Upper lobe of left lung (tissue), 4 donors: ENCODE measurements at regions not wholly inside any gene's neighbourhood (a gene's known extent, or its start where the extent isn't known, plus 50 kb on each side); places are given as distances from the start of the nearest gene placed in this dataset.

Experiments
- CTCF ChIP-seq, 6 experiments: fragments of 450-650 bp in 4 of 6; fragments of 200-600 bp in 2 of 6; sonication (generic) in 2 of 6; IDR thresholded peaks; one replicate each; pipeline ENCODE4 v1.5.1; 2016 to 2019; ENCODE audit warnings: antibody characterized with exemption in 6 of 6
- EP300 ChIP-seq, 4 donors: sonication (generic); formaldehyde crosslinking; IDR thresholded peaks; one replicate each; pipeline ENCODE4 v1.5.1; 2017; ENCODE audit warnings: antibody characterized with exemption in 4 of 4, control low read depth in 2 of 4
- POLR2A ChIP-seq, 4 donors: fragments of 450-650 bp; IDR thresholded peaks; one replicate each; pipeline ENCODE4 v1.5.1; 2016 to 2017; ENCODE audit warnings: antibody characterized with exemption in 4 of 4, mild to moderate bottlenecking in 2 of 4
- POLR2AphosphoS5 ChIP-seq, 2 donors: sonication (generic); formaldehyde crosslinking; IDR thresholded peaks; one replicate each; pipeline ENCODE4 v1.5.1; 2017; ENCODE audit warnings: antibody characterized with exemption in 2 of 2

DNA sequence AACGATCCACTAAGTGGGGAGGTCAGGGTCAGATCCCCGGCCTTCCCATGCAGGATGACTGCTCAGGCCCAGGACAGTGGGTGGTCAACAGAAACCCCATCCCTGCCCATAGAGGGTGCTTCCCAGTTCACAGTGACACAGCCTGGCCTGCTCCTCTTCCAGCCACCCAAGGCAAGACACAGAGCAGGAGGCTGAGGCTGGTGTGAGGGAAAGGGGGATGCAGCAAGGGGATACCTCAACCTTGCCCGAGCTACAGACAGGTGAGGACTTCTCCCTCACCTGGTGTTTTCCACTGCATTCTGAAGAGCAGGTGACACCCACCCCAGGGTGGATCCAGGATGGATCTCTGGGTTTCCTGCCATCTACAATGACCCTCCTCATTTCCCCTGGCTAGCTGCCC, 106.7 kb downstream of the KIF26A start:
- TF ChIP-seq CTCF (IDR thresholded peaks at IDR 0.05): no peak
- no peak for TF ChIP-seq POLR2A (IDR thresholded peaks at IDR 0.05)
- no peak for TF ChIP-seq POLR2AphosphoS5 (IDR thresholded peaks at IDR 0.05)
- no peak for TF ChIP-seq EP300 (IDR thresholded peaks at IDR 0.05)
